PC-9 (cell line): ENCODE measurements at regions not wholly inside any gene's neighbourhood (a gene's known extent, or its start where the extent isn't known, plus 50 kb on each side); places are given as distances from the start of the nearest gene placed in this dataset.

Source experiments
- BruUV-seq: library from RNA; stranded (reverse); fragments of 400-500 nt; replicated peaks from 2 replicates; lab custom pipeline; 2021; lab: Mats Ljungman, UMichigan
- CTCF ChIA-PET: fragments of 300-600 bp; sonication (Branson Sonifier 250); formaldehyde crosslinking; loops from one replicate; lab custom pipeline; 2022; ENCODE audit warnings: antibody characterized with exemption; lab: Charles Lee
- POLR2A ChIA-PET: fragments of 300-600 bp; sonication (Branson Sonifier 250); formaldehyde crosslinking; loops from one replicate; lab custom pipeline; 2022; ENCODE audit warnings: antibody characterized with exemption; ENCODE audit not compliant: unreplicated experiment; lab: Charles Lee
- DNase-seq, 2 experiments: peaks; one replicate each; pipeline versions ENCODE4 v3.0.0 to v3.0.0-alpha.2; 2015 to 2022; ENCODE audit warnings: mixed read lengths in 1 of 2
- H2AFZ ChIP-seq: fragments of 200-600 bp; sonication (generic); 2 replicates; pipeline ENCODE4 v1.8.1; 2017; ENCODE audit warnings: antibody characterized with exemption
- H3F3A ChIP-seq: fragments of 200-600 bp; sonication (generic); 2 replicates; pipeline ENCODE4 v1.8.1; 2017; ENCODE audit warnings: antibody characterized with exemption, mild to moderate bottlenecking, low read depth; ENCODE audit not compliant: insufficient read depth
- H3K27ac ChIP-seq: fragments of 200-600 bp; sonication (generic); 2 replicates; pipeline ENCODE4 v1.6.1; 2016; ENCODE audit warnings: mixed run types
- H3K27me3 ChIP-seq: fragments of 200-600 bp; sonication (generic); 2 replicates; pipeline ENCODE4 v1.6.1; 2016; ENCODE audit warnings: low read depth, mixed run types; ENCODE audit not compliant: insufficient read depth
- H3K36me3 ChIP-seq: fragments of 200-600 bp; sonication (generic); 2 replicates; pipeline ENCODE4 v1.6.1; 2016; ENCODE audit warnings: low read depth, mixed run types
- H3K4me1 ChIP-seq: fragments of 200-600 bp; sonication (generic); replicated peaks from 2 replicates; pipeline ENCODE4 v1.6.1; 2016; ENCODE audit warnings: mixed run types; ENCODE audit not compliant: insufficient read depth
- H3K4me2 ChIP-seq: fragments of 200-600 bp; sonication (generic); 2 replicates; pipeline ENCODE4 v1.6.1; 2017; ENCODE audit warnings: mixed run types
- H3K4me3 ChIP-seq: fragments of 200-600 bp; sonication (generic); 2 replicates; pipeline ENCODE4 v1.6.1; 2016; ENCODE audit warnings: mixed run types
- H3K79me2 ChIP-seq: fragments of 200-600 bp; sonication (generic); 2 replicates; pipeline ENCODE4 v1.6.1; 2017; ENCODE audit warnings: low read depth, mixed run types
- H3K9me2 ChIP-seq: fragments of 200-600 bp; sonication (generic); 2 replicates; pipeline ENCODE4 v1.8.1; 2017; ENCODE audit warnings: mild to moderate bottlenecking; ENCODE audit not compliant: insufficient read depth
- H3K9me3 ChIP-seq: fragments of 200-600 bp; sonication (generic); 2 replicates; pipeline ENCODE4 v1.8.1; 2016; ENCODE audit warnings: low read depth; ENCODE audit not compliant: insufficient read depth
- H4K20me1 ChIP-seq: fragments of 200-600 bp; sonication (generic); 2 replicates; pipeline ENCODE4 v1.8.1; 2017; ENCODE audit not compliant: insufficient read depth
- EZH2 ChIP-seq: fragments of 200-600 bp; sonication (generic); IDR thresholded peaks from 2 replicates; pipeline ENCODE4 v1.8.0; 2017; ENCODE audit warnings: antibody characterized with exemption, low read depth
- intact Hi-C: fragments of 100-400 bp; cut with micrococcal nuclease; formaldehyde crosslinking; loops from one replicate; pipeline ENCODE4 v1.10.0; 2022; ENCODE audit not compliant: unreplicated experiment
- TF ChIP-seq, protein P1 (sequence below): fragments of 200-600 bp; sonication (generic); conservative IDR thresholded peaks from 2 replicates; pipeline ENCODE4 v1.6.1; 2017; ENCODE audit warnings: mixed run types, antibody characterized with exemption, mild to moderate bottlenecking, moderate library complexity

DNA sequence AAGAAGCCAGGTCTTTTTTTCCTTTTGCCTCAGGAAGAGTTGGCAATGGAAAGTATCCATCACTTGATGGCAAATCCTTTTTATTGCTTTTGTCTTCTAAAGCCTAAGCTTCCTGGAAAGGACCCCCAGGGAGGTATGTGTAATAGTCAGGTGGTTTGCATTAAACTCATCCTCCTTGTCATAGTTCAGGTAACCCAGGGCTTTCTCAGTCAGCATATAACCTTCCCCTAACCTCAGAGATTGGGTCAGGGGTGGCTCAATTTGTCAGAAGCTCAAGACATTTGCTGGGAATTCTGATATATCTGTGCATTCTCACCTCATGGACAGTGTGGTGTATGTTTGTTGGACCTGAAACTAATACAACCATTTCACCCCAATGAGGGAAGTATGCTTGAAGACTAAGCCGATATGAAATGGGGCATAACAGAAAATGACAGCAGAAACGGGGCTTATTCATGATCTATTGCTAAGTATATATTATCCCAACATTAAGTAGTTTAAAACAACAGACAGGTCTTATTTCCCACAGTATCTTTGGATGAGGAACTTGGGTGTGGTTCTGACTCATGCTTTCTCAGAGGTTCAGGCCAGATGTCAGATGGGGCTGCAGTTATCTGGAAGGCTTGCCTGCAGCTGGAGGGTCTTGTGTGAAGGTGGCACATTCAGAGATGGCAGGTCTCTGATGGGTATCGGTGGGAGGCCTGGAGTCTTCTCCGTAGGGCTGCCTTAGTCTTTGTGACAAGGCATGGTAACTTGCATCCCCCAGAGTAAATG lies 135.8 kb upstream of the SPON1 start:
- intact Hi-C loops = no loop called here
- H3K9me2 ChIP-seq = no peaks in the 10 kb centered on the region
- BruUV-seq = no TSS peak
- H3F3A ChIP-seq = 0 out of 2 replicates have a peak, but pooled peaks cover 8% of the 10 kb centered on the region
- H3K4me2 ChIP-seq = peak overlapping the region; percentile 56
- H3K4me1 ChIP-seq = peaks cover 15% of the 10 kb centered on the region
- H3K27me3 ChIP-seq = no peaks in the 10 kb centered on the region
- no peak overlapping the region for H3K4me3 ChIP-seq
- peak in 1 of 2 experiments; percentile 64 for DNase-seq
- no peaks in the 10 kb centered on the region for H3K9me3 ChIP-seq
- ChIA-PET CTCF (no interaction called here), POLR2A (no interaction called here)
- H3K27ac ChIP-seq = peak overlapping the region; percentile 47
- H3K79me2 ChIP-seq = no peaks in the 10 kb centered on the region
- no peaks in the 10 kb centered on the region for H3K36me3 ChIP-seq
- H4K20me1 ChIP-seq = no peaks in the 10 kb centered on the region
- H2AFZ ChIP-seq = no peak overlapping the region
- TF ChIP-seq EZH2 = no peak
- TF ChIP-seq, protein P1, sequence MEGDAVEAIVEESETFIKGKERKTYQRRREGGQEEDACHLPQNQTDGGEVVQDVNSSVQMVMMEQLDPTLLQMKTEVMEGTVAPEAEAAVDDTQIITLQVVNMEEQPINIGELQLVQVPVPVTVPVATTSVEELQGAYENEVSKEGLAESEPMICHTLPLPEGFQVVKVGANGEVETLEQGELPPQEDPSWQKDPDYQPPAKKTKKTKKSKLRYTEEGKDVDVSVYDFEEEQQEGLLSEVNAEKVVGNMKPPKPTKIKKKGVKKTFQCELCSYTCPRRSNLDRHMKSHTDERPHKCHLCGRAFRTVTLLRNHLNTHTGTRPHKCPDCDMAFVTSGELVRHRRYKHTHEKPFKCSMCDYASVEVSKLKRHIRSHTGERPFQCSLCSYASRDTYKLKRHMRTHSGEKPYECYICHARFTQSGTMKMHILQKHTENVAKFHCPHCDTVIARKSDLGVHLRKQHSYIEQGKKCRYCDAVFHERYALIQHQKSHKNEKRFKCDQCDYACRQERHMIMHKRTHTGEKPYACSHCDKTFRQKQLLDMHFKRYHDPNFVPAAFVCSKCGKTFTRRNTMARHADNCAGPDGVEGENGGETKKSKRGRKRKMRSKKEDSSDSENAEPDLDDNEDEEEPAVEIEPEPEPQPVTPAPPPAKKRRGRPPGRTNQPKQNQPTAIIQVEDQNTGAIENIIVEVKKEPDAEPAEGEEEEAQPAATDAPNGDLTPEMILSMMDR = no peak

DNA sequence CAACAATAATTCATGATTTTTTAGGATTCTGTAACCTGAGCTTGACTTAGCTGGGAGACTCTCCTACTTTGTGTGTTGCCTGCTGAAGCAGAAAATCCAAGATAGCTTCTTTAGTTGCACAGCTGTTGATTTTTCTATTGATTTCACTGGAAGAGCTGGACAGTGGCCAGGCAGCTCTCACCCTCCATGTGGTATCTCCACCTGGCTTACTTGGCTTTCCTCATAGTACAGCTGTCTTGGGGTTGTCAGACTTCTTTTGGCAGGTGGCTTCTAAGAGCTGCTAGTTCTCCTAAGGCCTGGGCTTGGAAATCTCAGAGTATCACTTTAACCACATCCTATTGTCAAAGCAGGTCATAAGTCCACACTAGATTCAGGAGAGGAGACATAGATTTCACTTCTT lies 130.8 kb upstream of the SPON1 start:
- Histone ChIP-seq H3K36me3 (no peaks in the 10 kb centered on the region), H3K9me3 (no peaks in the 10 kb centered on the region), H3K4me3 (no peak overlapping the region), H2AFZ (no peak overlapping the region), H3K4me1 (peaks cover 10% of the 10 kb centered on the region), H3K9me2 (no peaks in the 10 kb centered on the region), H3F3A (peaks cover under 1% of the 10 kb centered on the region; the same call in 1 of the 2 replicates), H4K20me1 (no peaks in the 10 kb centered on the region), H3K27ac (no peak overlapping the region), H3K4me2 (no peak overlapping the region), H3K27me3 (no peaks in the 10 kb centered on the region), H3K79me2 (no peaks in the 10 kb centered on the region)
- ChIA-PET POLR2A (no interaction called here), CTCF (no interaction called here)
- no TSS peak for BruUV-seq
- DNase-seq = no peak
- TF ChIP-seq, protein P1 = no peak
- TF ChIP-seq EZH2 = no peak
- intact Hi-C loops = no loop called here

DNA sequence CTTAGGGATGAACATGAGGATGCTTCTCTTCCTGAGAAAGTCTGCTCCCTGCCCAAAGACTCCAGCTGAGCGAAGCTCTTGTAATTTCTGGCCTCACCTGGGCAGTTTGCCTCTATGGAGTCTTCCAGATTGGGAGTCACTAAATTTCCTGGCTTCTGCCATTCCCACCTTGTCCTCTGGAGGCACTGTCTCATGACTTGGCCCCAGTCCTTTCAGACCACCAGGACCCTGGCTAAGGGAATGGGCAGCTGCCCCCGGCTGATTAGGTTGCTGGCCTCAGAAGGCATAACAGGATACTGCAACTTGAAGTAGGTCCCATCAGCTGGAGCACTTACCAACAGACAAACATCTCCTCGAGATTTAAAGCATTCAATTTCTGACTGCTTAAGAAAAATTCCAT lies 128.1 kb upstream of the SPON1 start:
- Histone ChIP-seq H3K27ac (no peak overlapping the region), H3K36me3 (no peaks in the 10 kb centered on the region), H2AFZ (no peak overlapping the region), H3K4me1 (peaks cover 24% of the 10 kb centered on the region), H3K9me3 (no peaks in the 10 kb centered on the region), H3K4me2 (no peak overlapping the region), H3K27me3 (no peaks in the 10 kb centered on the region), H3K79me2 (no peaks in the 10 kb centered on the region), H3K4me3 (no peak overlapping the region), H3F3A (peaks cover 13% of the 10 kb centered on the region; the same call in 1 of the 2 replicates), H3K9me2 (no peaks in the 10 kb centered on the region), H4K20me1 (no peaks in the 10 kb centered on the region)
- ChIA-PET CTCF (interaction anchor here (0.5 kb wide), 1 partner anchor 164 kb away, joined by 6 read pairs; no protein-coding TSS in a partner anchor), POLR2A (no interaction called here)
- no peak for TF ChIP-seq EZH2
- TF ChIP-seq, protein P1 = peak; percentile 54
- intact Hi-C loops = no loop called here
- no peak for DNase-seq
- BruUV-seq = no TSS peak
